Psoas muscle (tissue), 7 donors: ENCODE measurements at regions not wholly inside any gene's neighbourhood (a gene's known extent, or its start where the extent isn't known, plus 50 kb on each side); places are given as distances from the start of the nearest gene placed in this dataset.
"Not testable (repeated sequence)": the region's sequence is repeated elsewhere in the genome, so short reads cannot be mapped to it uniquely, and the experiment has no call there.

Experiments used
- ATAC-seq, 4 donors: fragments of 200-7000 bp; cut with Tn5 transposase; one replicate each; pipeline ENCODE4 v1.9.1; 2020; ENCODE audit warnings: moderate library complexity in 3 of 4, mild to moderate bottlenecking in 2 of 4
- DNase-seq, 2 donors: peaks; one replicate each; pipeline ENCODE4 v3.0.0-alpha.2; 2020
- H3K27ac ChIP-seq: fragments of 200-600 bp; one replicate; pipeline ENCODE4 v1.8.0; 2022
- H3K27me3 ChIP-seq, 3 donors: fragments of 200-600 bp in 1 of 3; one replicate each; pipeline versions ENCODE4 v1.6.1 to v1.8.0; 2013 to 2022; ENCODE audit warnings: low read length in 2 of 3, mild to moderate bottlenecking in 2 of 3, moderate library complexity in 1 of 3; ENCODE audit not compliant: insufficient read depth in 3 of 3
- H3K36me3 ChIP-seq, 2 donors: fragments of 200-600 bp in 1 of 2; one replicate each; pipeline versions ENCODE4 v1.6.1 to v1.8.0; 2013 to 2022; ENCODE audit warnings: low read depth in 1 of 2, mild to moderate bottlenecking in 1 of 2, moderate library complexity in 1 of 2; ENCODE audit not compliant: insufficient read depth in 1 of 2
- H3K4me1 ChIP-seq: fragments of 200-600 bp; one replicate; pipeline ENCODE4 v1.8.0; 2022
- H3K4me3 ChIP-seq: fragments of 200-600 bp; one replicate; pipeline ENCODE4 v1.8.0; 2022; ENCODE audit warnings: mild to moderate bottlenecking
- H3K9me3 ChIP-seq: fragments of 200-600 bp; one replicate; pipeline ENCODE4 v1.8.0; 2022
- WGBS, 3 donors: extraction: QIAGEN DNeasy Blood & Tissue Kit; methylation state at CpG; one replicate each; pipeline versions ENCODE4 v1.1.6 to v1.1.7; 2013; 5-methylcytosine and 5-hydroxymethylcytosine counted together
- intact Hi-C, 2 donors: fragments of 100-400 bp; cut with DNase I; formaldehyde crosslinking; loops; one replicate each; pipeline versions ENCODE4 v1.11.0 to v1.14.2; 2022
- TF ChIP-seq, protein P1 (sequence below): fragments of 200-600 bp; IDR thresholded peaks from one replicate; pipeline ENCODE4 v1.8.0; 2022; ENCODE audit warnings: antibody characterized with exemption
- donor health status: healthy with polysubstance abuse.
- donor health status: DM: no; HTN: no; CAD: no; lungs with moderate emphysema.
- donor health status: Bipolar disorder and iron deficiency.
- donor health status: healthy.
- donor health status: DM: yes; HTN: yes; CAD: no.
- donor health status: DM: no; HTN: no; CAD: no.
- donor health status: DM: yes; HTN: yes; CAD: no.

DNA sequence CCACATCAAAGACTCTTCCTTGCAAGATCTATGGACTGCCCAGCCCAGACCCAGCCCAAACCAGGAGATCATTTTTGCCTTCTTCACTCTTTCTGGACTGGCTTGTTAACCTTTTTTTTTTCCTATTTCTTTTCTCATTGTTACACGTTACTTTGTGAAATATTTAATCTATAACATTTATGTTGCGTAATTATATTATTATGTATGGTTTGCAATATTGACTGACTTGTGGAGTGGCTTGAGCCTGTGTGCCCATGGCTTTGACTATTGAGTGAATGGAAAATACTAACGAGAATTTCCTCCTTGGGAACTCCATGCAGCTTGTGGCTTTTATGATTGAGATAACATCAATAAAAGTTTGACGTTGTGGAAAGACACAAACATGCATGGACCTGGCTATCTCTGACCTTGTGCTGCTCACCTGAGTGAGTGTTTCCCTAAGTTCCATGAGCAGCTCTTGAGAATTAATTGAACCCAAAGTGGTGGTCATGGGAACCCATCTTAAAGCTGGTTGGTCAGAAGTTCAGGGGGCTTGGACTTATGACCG lies 1641.3 kb upstream of the LRRTM3 start:
- 93 to 95% (median 93%) methylated on average over 5 of the region's 5 CpGs for WGBS, 3 donors
- Histone ChIP-seq H3K4me3 (no peak overlapping the region), H3K27me3 (no peaks in the 10 kb centered on the region), H3K4me1 (no peaks in the 10 kb centered on the region), H3K27ac (no peak overlapping the region), H3K9me3 (no peaks in the 10 kb centered on the region), H3K36me3 (no peaks in the 10 kb centered on the region)
- no peak for DNase-seq
- intact Hi-C loops: loop anchor here in 1 of 2 donors (5.0 kb wide), 1 partner anchor 1038 kb away; no protein-coding TSS in a partner anchor
- ATAC-seq: no peak
- TF ChIP-seq, protein P1, sequence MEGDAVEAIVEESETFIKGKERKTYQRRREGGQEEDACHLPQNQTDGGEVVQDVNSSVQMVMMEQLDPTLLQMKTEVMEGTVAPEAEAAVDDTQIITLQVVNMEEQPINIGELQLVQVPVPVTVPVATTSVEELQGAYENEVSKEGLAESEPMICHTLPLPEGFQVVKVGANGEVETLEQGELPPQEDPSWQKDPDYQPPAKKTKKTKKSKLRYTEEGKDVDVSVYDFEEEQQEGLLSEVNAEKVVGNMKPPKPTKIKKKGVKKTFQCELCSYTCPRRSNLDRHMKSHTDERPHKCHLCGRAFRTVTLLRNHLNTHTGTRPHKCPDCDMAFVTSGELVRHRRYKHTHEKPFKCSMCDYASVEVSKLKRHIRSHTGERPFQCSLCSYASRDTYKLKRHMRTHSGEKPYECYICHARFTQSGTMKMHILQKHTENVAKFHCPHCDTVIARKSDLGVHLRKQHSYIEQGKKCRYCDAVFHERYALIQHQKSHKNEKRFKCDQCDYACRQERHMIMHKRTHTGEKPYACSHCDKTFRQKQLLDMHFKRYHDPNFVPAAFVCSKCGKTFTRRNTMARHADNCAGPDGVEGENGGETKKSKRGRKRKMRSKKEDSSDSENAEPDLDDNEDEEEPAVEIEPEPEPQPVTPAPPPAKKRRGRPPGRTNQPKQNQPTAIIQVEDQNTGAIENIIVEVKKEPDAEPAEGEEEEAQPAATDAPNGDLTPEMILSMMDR: no peak

DNA sequence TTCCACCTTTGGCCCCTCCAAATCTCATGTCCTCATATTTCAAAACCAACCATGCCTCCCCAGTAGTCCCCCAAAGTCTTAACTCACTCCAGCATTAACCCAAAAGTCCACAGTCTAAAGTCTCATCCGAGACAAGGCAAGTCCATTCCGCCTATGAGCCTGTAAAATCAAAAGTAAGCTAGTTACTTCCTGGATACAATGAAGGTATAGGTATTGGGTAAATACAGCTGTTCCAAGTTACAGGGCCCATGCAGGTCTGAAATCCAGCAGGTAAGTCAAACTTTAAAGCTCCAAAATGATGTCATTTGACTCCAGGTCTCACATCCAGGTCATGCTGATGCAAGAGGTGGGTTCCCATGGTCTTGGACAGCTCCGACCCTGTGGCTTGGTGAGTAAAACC lies 1640.1 kb upstream of the LRRTM3 start:
- H3K4me1 ChIP-seq, ATAC-seq, intact Hi-C loops, H3K27me3 ChIP-seq, H3K27ac ChIP-seq, H3K36me3 ChIP-seq, DNase-seq, H3K9me3 ChIP-seq, H3K4me3 ChIP-seq: not testable (repeated sequence)
- 87 to 96% (median 90%) methylated on average over 3 of the region's 3 CpGs for WGBS, 3 donors

DNA sequence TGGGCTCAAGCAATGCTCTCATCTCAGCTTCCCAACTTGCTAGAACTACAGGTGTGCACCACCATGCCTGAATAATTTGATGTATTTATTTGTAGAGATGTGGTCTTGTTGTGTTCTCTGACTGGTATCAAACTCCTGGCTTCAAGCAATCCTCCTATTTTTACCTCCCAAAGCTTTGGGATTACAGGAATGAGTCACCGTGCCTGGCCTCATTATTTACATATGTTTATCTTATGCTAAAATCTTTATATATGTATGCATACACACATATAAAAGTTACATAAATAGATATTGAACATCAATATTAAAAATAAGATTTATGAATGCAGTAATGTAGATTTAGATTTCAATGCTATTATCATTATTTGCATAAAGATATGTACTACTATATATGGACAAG lies 1634.5 kb upstream of the LRRTM3 start:
- Histone ChIP-seq H3K27me3 (no peaks in the 10 kb centered on the region), H3K9me3 (no peaks in the 10 kb centered on the region), H3K4me3 (no peak overlapping the region), H3K27ac (no peak overlapping the region), H3K36me3 (no peaks in the 10 kb centered on the region), H3K4me1 (no peaks in the 10 kb centered on the region)
- ATAC-seq (no peak), DNase-seq (no peak)
- 90 to 100% (median 94%) methylated on average over 1 of the region's 1 CpG for WGBS, 3 donors
- intact Hi-C loops: no loop called here
- TF ChIP-seq, protein P1: no peak

DNA sequence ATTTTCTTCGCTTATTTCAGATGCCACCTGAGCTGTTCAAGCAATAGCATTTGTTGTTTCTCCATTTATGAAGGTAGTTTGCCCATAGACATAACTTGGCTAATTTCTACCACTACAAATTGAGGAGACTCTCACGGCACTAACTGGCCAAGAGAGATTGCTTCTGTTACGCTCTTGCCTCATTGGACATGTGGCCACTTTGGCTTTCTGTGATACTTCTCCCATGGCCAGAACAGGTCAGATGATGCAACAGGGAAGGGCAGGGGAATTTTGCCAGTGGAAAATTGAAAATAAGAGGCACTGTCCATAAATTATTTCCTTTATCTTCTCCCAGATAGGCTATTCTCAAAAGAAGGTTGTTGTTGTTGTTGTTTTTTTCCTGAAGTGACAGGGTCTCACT lies 1633.3 kb upstream of the LRRTM3 start:
- no peak for DNase-seq
- Histone ChIP-seq H3K9me3 (no peaks in the 10 kb centered on the region), H3K27me3 (no peaks in the 10 kb centered on the region), H3K4me1 (no peaks in the 10 kb centered on the region), H3K36me3 (no peaks in the 10 kb centered on the region), H3K27ac (no peak overlapping the region), H3K4me3 (no peak overlapping the region)
- ATAC-seq: no peak
- 61 to 80% (median 62%) methylated on average over 3 of the region's 3 CpGs for WGBS, 3 donors
- TF ChIP-seq, protein P1: no peak
- intact Hi-C loops: no loop called here

DNA sequence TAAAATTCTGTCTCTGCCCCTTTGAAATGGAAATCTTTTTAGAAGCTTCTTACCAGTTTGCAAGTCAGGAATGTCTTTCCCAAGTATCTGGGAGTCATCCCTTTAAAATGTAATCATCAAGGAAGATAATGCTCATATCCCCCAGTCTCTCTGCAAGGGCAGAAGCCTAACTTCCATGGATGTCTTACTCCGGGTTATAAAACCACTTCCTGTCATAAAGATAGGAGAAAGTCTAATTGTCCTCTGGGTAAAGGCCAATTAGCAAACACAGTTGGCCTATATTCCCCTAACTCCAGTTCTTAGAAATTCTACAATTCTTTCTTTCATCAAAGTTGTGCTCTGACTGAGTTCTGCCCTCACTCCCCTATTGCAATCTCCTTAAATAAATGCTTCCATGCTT lies 1631.5 kb upstream of the LRRTM3 start:
- no peaks in the 10 kb centered on the region for H3K27me3 ChIP-seq
- no peak overlapping the region for H3K27ac ChIP-seq
- intact Hi-C loops: no loop called here
- 13 to 24% (median 17%) methylated on average over 1 of the region's 1 CpG for WGBS, 3 donors
- no peaks in the 10 kb centered on the region for H3K36me3 ChIP-seq
- ATAC-seq (no peak), DNase-seq (no peak)
- H3K4me1 ChIP-seq: no peaks in the 10 kb centered on the region
- TF ChIP-seq, protein P1: no peak
- no peaks in the 10 kb centered on the region for H3K9me3 ChIP-seq
- no peak overlapping the region for H3K4me3 ChIP-seq
